Ishikawa (cell line): ENCODE measurements at regions not wholly inside any gene's neighbourhood (a gene's known extent, or its start where the extent isn't known, plus 50 kb on each side); places are given as distances from the start of the nearest gene placed in this dataset.

Experiments
- CEBPB ChIP-seq: IDR thresholded peaks from 2 replicates; pipeline ENCODE4 v1.6.1; 2012
- CREB1 ChIP-seq: IDR thresholded peaks from 2 replicates; pipeline ENCODE4 v1.6.1; 2012; ENCODE audit warnings: low read depth
- EGR1 ChIP-seq: IDR thresholded peaks from 2 replicates; pipeline ENCODE4 v1.6.1; 2012
- EP300 ChIP-seq: IDR thresholded peaks from 2 replicates; pipeline ENCODE4 v1.6.1; 2012; ENCODE audit warnings: borderline replicate concordance
- FOXM1 ChIP-seq: IDR thresholded peaks from 2 replicates; pipeline ENCODE4 v1.6.1; 2012; ENCODE audit warnings: low read depth, borderline replicate concordance
- NFIC ChIP-seq: IDR thresholded peaks from 2 replicates; pipeline ENCODE4 v1.6.1; 2012
- RAD21 ChIP-seq: IDR thresholded peaks from 2 replicates; pipeline ENCODE4 v1.6.1; 2012; ENCODE audit warnings: low read depth
- TAF1 ChIP-seq: IDR thresholded peaks from 2 replicates; pipeline ENCODE4 v1.6.1; 2012; ENCODE audit warnings: low read depth, mild to moderate bottlenecking
- TCF12 ChIP-seq: IDR thresholded peaks from 2 replicates; pipeline ENCODE4 v1.6.1; 2012; ENCODE audit warnings: low read depth
- TEAD4 ChIP-seq: IDR thresholded peaks from 2 replicates; pipeline ENCODE4 v1.6.1; 2012
- YY1 ChIP-seq: IDR thresholded peaks from 2 replicates; pipeline ENCODE4 v1.6.1; 2012; ENCODE audit warnings: low read depth
- ZBTB7A ChIP-seq: IDR thresholded peaks from 2 replicates; pipeline ENCODE4 v1.6.1; 2012; ENCODE audit warnings: low read depth
- TF ChIP-seq, protein P1 (sequence below): IDR thresholded peaks from 2 replicates; pipeline ENCODE4 v1.6.1; 2012
- TF ChIP-seq, protein P2 (sequence below): IDR thresholded peaks from 2 replicates; pipeline ENCODE4 v1.6.1; 2012
- TF ChIP-seq, protein P3 (sequence below): IDR thresholded peaks from 2 replicates; pipeline ENCODE4 v1.6.1; 2012; ENCODE audit warnings: low read depth, mild to moderate bottlenecking

DNA sequence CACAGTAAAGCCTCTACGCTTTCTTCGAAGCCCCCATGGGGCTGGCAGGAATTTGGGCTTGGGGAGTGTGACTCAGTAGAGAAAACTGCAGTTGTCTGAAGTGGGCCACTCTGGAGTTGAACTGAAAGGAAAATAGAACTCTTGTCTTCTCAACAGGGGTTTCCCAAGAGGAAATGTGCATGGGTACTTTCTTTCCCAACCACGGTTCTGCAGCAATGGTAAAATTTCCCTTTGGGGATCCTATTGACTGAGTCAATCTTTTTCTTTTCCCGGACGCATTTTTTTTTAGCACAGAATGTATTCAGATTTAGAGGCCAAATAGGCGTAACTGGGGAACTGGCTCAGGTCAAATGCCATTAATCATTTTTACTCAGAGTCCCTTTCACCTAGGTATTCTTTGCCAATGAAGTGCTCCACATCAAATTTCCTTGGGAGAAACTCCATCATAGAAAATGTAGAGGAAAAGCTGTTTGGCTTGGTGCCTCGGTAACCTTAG, 269.3 kb downstream of the STIM2 start:
- TF ChIP-seq, protein P1, sequence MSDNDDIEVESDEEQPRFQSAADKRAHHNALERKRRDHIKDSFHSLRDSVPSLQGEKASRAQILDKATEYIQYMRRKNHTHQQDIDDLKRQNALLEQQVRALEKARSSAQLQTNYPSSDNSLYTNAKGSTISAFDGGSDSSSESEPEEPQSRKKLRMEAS = peak; percentile 38; the same call in 1 of the 2 replicates
- TF ChIP-seq EP300 = peak; percentile 44; the same call in 1 of the 2 replicates
- peak; percentile 58; the same call in 1 of the 2 replicates for TF ChIP-seq NFIC
- 0 out of 2 replicates have a peak, but pooled peaks have one; percentile 30 for TF ChIP-seq CEBPB
- TF ChIP-seq TEAD4 = peak; percentile 38
- TF ChIP-seq, protein P2, sequence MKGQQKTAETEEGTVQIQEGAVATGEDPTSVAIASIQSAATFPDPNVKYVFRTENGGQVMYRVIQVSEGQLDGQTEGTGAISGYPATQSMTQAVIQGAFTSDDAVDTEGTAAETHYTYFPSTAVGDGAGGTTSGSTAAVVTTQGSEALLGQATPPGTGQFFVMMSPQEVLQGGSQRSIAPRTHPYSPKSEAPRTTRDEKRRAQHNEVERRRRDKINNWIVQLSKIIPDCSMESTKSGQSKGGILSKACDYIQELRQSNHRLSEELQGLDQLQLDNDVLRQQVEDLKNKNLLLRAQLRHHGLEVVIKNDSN = no peak
- no peak for TF ChIP-seq CREB1
- 0 out of 2 replicates have a peak, but pooled peaks have one; percentile 50 for TF ChIP-seq FOXM1
- peak; percentile 69 for TF ChIP-seq TCF12

DNA sequence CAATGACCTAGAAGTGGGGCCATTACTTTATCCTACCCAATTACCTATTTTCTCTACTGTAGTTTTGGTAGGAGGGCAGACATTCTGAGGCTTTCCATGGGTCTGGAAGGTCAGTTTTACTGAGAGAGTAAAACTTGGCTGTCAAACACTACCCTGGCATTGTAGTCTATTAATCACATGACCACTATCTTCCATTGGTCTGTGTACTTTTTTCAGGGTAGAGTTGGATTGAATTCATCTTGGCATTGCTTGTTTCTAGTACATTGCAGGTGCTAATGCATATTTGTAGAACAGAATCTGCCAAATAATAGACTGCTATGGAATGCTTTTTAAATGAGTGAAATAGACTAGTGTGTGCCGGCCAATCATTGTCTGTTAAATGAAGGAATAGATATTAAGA, 271.9 kb downstream of the STIM2 start:
- no peak for TF ChIP-seq FOXM1
- TF ChIP-seq, protein P2 = no peak
- no peak for TF ChIP-seq NFIC
- TF ChIP-seq RAD21 = no peak

DNA sequence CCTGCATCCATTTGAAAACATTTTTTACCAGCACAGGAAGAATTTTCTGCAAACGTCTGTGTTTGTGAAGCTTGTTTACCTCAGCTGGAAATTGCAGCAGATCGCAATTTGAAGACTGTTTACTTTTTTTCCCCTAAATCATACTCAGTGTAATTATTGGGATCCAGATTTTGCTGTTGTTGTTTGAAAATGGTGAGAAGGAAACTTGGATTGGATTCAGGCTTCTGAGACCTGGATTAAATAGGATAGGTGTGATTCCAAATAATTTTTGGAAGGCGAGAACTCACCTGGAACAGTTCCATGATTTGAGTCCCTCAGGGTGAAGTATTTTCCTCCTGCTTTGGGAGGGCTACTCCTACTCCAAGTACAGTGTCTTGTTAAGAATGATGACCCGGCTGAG, 279.8 kb downstream of the STIM2 start:
- TF ChIP-seq EGR1 (no peak), CREB1 (no peak), TAF1 (no peak), EP300 (no peak), TEAD4 (no peak), TCF12 (no peak), NFIC (no peak), CEBPB (no peak), ZBTB7A (no peak), RAD21 (no peak), FOXM1 (no peak), YY1 (no peak)
- TF ChIP-seq, protein P3, sequence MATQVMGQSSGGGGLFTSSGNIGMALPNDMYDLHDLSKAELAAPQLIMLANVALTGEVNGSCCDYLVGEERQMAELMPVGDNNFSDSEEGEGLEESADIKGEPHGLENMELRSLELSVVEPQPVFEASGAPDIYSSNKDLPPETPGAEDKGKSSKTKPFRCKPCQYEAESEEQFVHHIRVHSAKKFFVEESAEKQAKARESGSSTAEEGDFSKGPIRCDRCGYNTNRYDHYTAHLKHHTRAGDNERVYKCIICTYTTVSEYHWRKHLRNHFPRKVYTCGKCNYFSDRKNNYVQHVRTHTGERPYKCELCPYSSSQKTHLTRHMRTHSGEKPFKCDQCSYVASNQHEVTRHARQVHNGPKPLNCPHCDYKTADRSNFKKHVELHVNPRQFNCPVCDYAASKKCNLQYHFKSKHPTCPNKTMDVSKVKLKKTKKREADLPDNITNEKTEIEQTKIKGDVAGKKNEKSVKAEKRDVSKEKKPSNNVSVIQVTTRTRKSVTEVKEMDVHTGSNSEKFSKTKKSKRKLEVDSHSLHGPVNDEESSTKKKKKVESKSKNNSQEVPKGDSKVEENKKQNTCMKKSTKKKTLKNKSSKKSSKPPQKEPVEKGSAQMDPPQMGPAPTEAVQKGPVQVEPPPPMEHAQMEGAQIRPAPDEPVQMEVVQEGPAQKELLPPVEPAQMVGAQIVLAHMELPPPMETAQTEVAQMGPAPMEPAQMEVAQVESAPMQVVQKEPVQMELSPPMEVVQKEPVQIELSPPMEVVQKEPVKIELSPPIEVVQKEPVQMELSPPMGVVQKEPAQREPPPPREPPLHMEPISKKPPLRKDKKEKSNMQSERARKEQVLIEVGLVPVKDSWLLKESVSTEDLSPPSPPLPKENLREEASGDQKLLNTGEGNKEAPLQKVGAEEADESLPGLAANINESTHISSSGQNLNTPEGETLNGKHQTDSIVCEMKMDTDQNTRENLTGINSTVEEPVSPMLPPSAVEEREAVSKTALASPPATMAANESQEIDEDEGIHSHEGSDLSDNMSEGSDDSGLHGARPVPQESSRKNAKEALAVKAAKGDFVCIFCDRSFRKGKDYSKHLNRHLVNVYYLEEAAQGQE = no peak
- TF ChIP-seq, protein P2 = no peak
- TF ChIP-seq, protein P1 = no peak

DNA sequence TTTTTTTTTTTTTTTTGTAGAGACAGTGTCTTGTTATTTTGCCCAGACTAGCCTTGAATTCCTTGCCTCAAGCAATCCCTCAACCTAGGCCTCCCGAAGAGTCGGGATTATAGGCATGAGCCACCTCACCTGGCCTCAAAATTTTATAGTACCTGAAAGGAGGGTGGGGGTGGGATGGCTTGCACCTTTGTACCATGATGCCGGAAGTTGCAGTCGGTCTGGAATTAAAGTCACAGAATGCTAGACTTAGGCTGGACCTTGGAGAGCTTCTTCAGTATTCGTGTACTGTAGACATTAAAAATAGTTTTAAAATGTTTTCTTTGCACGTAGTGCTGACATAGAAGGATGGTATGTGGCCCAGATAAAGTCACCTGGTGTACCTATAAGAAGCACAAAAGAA, 280.9 kb downstream of the STIM2 start:
- TF ChIP-seq FOXM1 = no peak
- no peak for TF ChIP-seq TEAD4
- TF ChIP-seq YY1 = no peak
- TF ChIP-seq EP300 = no peak
- no peak for TF ChIP-seq ZBTB7A
- no peak for TF ChIP-seq RAD21
- TF ChIP-seq, protein P1 = no peak
- TF ChIP-seq, protein P2 = no peak
- TF ChIP-seq EGR1 = no peak
- TF ChIP-seq TCF12 = no peak
- no peak for TF ChIP-seq NFIC
- no peak for TF ChIP-seq CREB1
- TF ChIP-seq TAF1 = no peak
- TF ChIP-seq, protein P3 = no peak
- TF ChIP-seq CEBPB = no peak

DNA sequence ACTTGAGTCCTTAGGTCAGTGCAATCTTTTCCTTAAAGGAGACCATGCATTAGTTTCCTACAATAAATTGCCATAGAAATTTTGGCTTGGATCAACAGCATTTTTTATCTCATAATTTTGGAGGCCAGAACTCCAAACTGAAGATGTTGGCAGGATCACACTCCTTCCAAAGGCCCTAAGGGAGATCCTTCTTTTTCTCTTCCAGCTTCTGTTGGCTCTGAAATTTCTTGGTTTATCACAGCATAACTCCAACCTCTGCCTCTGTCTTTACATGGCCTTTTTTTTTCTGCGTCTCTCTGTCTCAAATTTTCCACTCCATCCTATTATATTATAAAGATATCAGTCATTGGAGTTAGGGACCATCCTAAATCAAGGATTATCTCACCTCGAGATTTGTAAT, 282.2 kb downstream of the STIM2 start:
- no peak for TF ChIP-seq FOXM1
- no peak for TF ChIP-seq EGR1
- no peak for TF ChIP-seq TAF1
- TF ChIP-seq, protein P3 = no peak
- TF ChIP-seq, protein P1 = no peak
